ENCODE measurements at regions not wholly inside any gene's neighbourhood (a gene's known extent, or its start where the extent isn't known, plus 50 kb on each side); places are given as distances from the start of the nearest gene placed in this dataset.

GRCh38 chr20:6495907-6496306, 271.6 kb upstream of the BMP2 start:
- 60 to 91% methylated on average over 1 of the region's 1 CpG for WGBS, 2 donors
- no peaks in the 10 kb centered on the region for H3K27me3 ChIP-seq (ENCODE audit: control insufficient read depth in 3 of 3, insufficient read depth in 3 of 3, low read length in 2 of 3)
- H3K36me3 ChIP-seq (ENCODE audit: control insufficient read depth in 4 of 4, insufficient read depth in 4 of 4, low read length in 4 of 4), result no peaks in the 10 kb centered on the region
- H3K4me1 ChIP-seq (ENCODE audit: control insufficient read depth in 5 of 5, insufficient read depth in 5 of 5, low read length in 5 of 5), result peaks cover 0 to 17% (median 0%) of the 10 kb centered on the region in 5 donors
- TF ChIP-seq CTCF (IDR thresholded peaks at IDR 0.05; ENCODE audit: control extremely low read depth, extremely low read depth), result no peak
- no peak overlapping the region for H3K27ac ChIP-seq (ENCODE audit: low read depth in 1 of 2, low read length in 1 of 2)
- ATAC-seq (ENCODE audit: insufficient read depth, low FRiP score) (no peak), DNase-seq (no peak)
- H3K9ac ChIP-seq (ENCODE audit: insufficient read depth in 1 of 2, low read length in 2 of 2), result no peak overlapping the region
- H3K9me3 ChIP-seq (ENCODE audit: control insufficient read depth in 4 of 4, insufficient read depth in 3 of 4, low read length in 3 of 4), result no peaks in the 10 kb centered on the region
- no peak overlapping the region for H3K4me3 ChIP-seq

- Histone ChIP-seq H3K9me3 (ENCODE audit: control insufficient read depth in 4 of 4, insufficient read depth in 3 of 4, low read length in 3 of 4) (no peaks in the 10 kb centered on the region), H3K4me3 (no peak overlapping the region), H3K27ac (ENCODE audit: low read depth in 1 of 2, low read length in 1 of 2) (no peak overlapping the region), H3K27me3 (ENCODE audit: control insufficient read depth in 3 of 3, insufficient read depth in 3 of 3, low read length in 2 of 3) (no peaks in the 10 kb centered on the region), H3K9ac (ENCODE audit: insufficient read depth in 1 of 2, low read length in 2 of 2) (no peak overlapping the region), H3K36me3 (ENCODE audit: control insufficient read depth in 4 of 4, insufficient read depth in 4 of 4, low read length in 4 of 4) (no peaks in the 10 kb centered on the region), H3K4me1 (ENCODE audit: control insufficient read depth in 5 of 5, insufficient read depth in 5 of 5, low read length in 5 of 5) (peaks cover 0 to 46% (median 0%) of the 10 kb centered on the region in 5 donors)
- WGBS, 2 donors, result 75 to 78% methylated on average over 8 of the region's 8 CpGs
- DNase-seq, result no peak
- no peak for ATAC-seq (ENCODE audit: insufficient read depth, low FRiP score)
- TF ChIP-seq CTCF (IDR thresholded peaks at IDR 0.05; ENCODE audit: control extremely low read depth, extremely low read depth), result no peak
Measured at GRCh38 chr20:6492271-6493055, 275.0 kb upstream of the BMP2 start.

- no peak overlapping the region for H3K9ac ChIP-seq (ENCODE audit: insufficient read depth in 1 of 2, low read length in 2 of 2)
- DNase-seq, result peak in 1 of 3 donors; percentile 52
- no peak for ATAC-seq (ENCODE audit: insufficient read depth, low FRiP score)
Measured at GRCh38 chr20:6490849-6491248, 276.6 kb upstream of the BMP2 start.

More at GRCh38 chr20:6490849-6491248, 276.6 kb upstream of the BMP2 start:
- no peaks in the 10 kb centered on the region for H3K9me3 ChIP-seq (ENCODE audit: control insufficient read depth in 4 of 4, insufficient read depth in 3 of 4, low read length in 3 of 4)
- H3K4me1 ChIP-seq (ENCODE audit: control insufficient read depth in 5 of 5, insufficient read depth in 5 of 5, low read length in 5 of 5), result peaks cover 0 to 46% (median 0%) of the 10 kb centered on the region in 5 donors
- no peaks in the 10 kb centered on the region for H3K27me3 ChIP-seq (ENCODE audit: control insufficient read depth in 3 of 3, insufficient read depth in 3 of 3, low read length in 2 of 3)
- H3K36me3 ChIP-seq (ENCODE audit: control insufficient read depth in 4 of 4, insufficient read depth in 4 of 4, low read length in 4 of 4), result no peaks in the 10 kb centered on the region
- no peak for TF ChIP-seq CTCF (IDR thresholded peaks at IDR 0.05; ENCODE audit: control extremely low read depth, extremely low read depth)
- no peak overlapping the region for H3K4me3 ChIP-seq
- H3K27ac ChIP-seq (ENCODE audit: low read depth in 1 of 2, low read length in 1 of 2), result no peak overlapping the region
- 68 to 81% methylated on average over 3 of the region's 3 CpGs for WGBS, 2 donors
